Neural progenitor cell (in vitro differentiated cells): ENCODE measurements at regions not wholly inside any gene's neighbourhood (a gene's known extent, or its start where the extent isn't known, plus 50 kb on each side); places are given as distances from the start of the nearest gene placed in this dataset.

Experiments used
- DNase-seq: peaks from one replicate; pipeline ENCODE4 v3.0.0-alpha.2; 2016; ENCODE audit warnings: low spot score
- H2AFZ ChIP-seq: fragments of 200-600 bp; sonication (generic); replicated peaks from 2 replicates; pipeline ENCODE4 v1.6.1; 2016; ENCODE audit warnings: antibody characterized with exemption
- H3F3A ChIP-seq: fragments of 200-600 bp; sonication (generic); 2 replicates; pipeline ENCODE4 v1.6.1; 2016; ENCODE audit warnings: antibody characterized with exemption, low read depth
- H3K27ac ChIP-seq: fragments of 200-600 bp; sonication (generic); 2 replicates; pipeline ENCODE4 v1.5.1; 2016; ENCODE audit warnings: mild to moderate bottlenecking
- H3K27me3 ChIP-seq: fragments of 200-600 bp; sonication (generic); 2 replicates; pipeline ENCODE4 v1.6.1; 2016; ENCODE audit warnings: mild to moderate bottlenecking, moderate library complexity
- H3K36me3 ChIP-seq: fragments of 200-600 bp; sonication (generic); 2 replicates; pipeline ENCODE4 v1.5.1; 2016
- H3K4me1 ChIP-seq: fragments of 200-600 bp; sonication (generic); 2 replicates; pipeline ENCODE4 v1.6.1; 2016; ENCODE audit warnings: mixed run types
- H3K4me2 ChIP-seq: fragments of 200-600 bp; sonication (generic); 2 replicates; pipeline ENCODE4 v1.6.1; 2016
- H3K4me3 ChIP-seq: fragments of 200-600 bp; sonication (generic); 2 replicates; pipeline ENCODE4 v1.5.1; 2016
- H3K79me2 ChIP-seq: fragments of 200-600 bp; sonication (generic); 2 replicates; pipeline ENCODE4 v1.6.1; 2016; ENCODE audit warnings: low read depth
- H3K9ac ChIP-seq: fragments of 200-600 bp; sonication (generic); 2 replicates; pipeline ENCODE4 v1.6.1; 2016
- H3K9me3 ChIP-seq: fragments of 200-600 bp; sonication (generic); 2 replicates; pipeline ENCODE4 v1.5.1; 2016; ENCODE audit warnings: low read depth
- H4K20me1 ChIP-seq: fragments of 200-600 bp; sonication (generic); 2 replicates; pipeline ENCODE4 v1.6.1; 2016; ENCODE audit warnings: low read depth
- H3K27ac Mint-ChIP-seq: 3 replicates; pipeline ENCODE4 v1.8.0; 2021; ENCODE audit warnings: mixed read lengths
- H3K27me3 Mint-ChIP-seq: 2 replicates; pipeline ENCODE4 v1.8.0; 2022; ENCODE audit warnings: low read depth, mild to moderate bottlenecking, inconsistent platforms, moderate library complexity, mixed read lengths; ENCODE audit not compliant: insufficient read depth
- H3K36me3 Mint-ChIP-seq: 3 replicates; pipeline ENCODE4 v1.8.0; 2021; ENCODE audit warnings: mixed read lengths
- H3K4me1 Mint-ChIP-seq: 3 replicates; pipeline ENCODE4 v1.8.0; 2021; ENCODE audit warnings: mixed read lengths
- H3K4me3 Mint-ChIP-seq: 3 replicates; pipeline ENCODE4 v1.8.0; 2021; ENCODE audit warnings: mild to moderate bottlenecking, moderate library complexity, mixed read lengths
- H3K9me3 Mint-ChIP-seq: 3 replicates; pipeline ENCODE4 v1.8.0; 2020; ENCODE audit warnings: mixed read lengths
- EZH2 ChIP-seq: fragments of 200-600 bp; sonication (generic); IDR thresholded peaks from 2 replicates; pipeline ENCODE4 v1.6.1; 2017; ENCODE audit warnings: antibody characterized with exemption, mild to moderate bottlenecking, moderate library complexity
- EZH2phosphoT487 ChIP-seq: fragments of 200-600 bp; sonication (generic); IDR thresholded peaks from 2 replicates; pipeline ENCODE4 v1.6.1; 2017; ENCODE audit warnings: antibody characterized with exemption
- TF ChIP-seq, protein P1 (sequence below): fragments of 200-600 bp; sonication (generic); IDR thresholded peaks from 2 replicates; pipeline ENCODE4 v1.5.1; 2017; ENCODE audit warnings: antibody characterized with exemption, mild to moderate bottlenecking

DNA sequence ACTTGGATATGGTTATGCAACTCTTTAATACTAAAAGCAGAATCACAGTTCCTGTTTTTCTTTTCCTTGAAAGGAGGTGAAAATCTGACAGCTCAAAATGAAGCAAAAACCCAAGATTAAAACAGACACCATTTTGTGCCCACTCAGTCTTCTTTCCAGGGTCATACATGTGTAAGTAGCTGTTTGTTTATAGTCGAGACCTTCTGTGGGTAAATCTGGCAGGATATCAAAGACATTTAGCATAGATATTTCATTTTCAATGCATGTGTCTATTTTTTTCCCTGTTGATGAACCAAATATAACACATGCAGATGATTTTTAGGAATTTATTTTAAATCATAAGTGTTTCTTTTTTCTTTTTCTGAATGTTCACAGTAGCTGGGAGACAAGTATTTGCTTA is 398.8 kb downstream of the FOXG1 start:
- Histone ChIP-seq H3K36me3 (no peaks in the 10 kb centered on the region), H3K27ac (no peak overlapping the region), H2AFZ (peak overlapping the region; percentile 57), H4K20me1 (no peaks in the 10 kb centered on the region), H3K9me3 (peaks cover 9% of the 10 kb centered on the region), H3K4me3 (no peak overlapping the region), H3K79me2 (no peaks in the 10 kb centered on the region), H3K9ac (no peak overlapping the region), H3K27me3 (no peaks in the 10 kb centered on the region), H3K4me1 (no peaks in the 10 kb centered on the region), H3K4me2 (no peak overlapping the region), H3F3A (no peaks in the 10 kb centered on the region)
- H3K4me1 Mint-ChIP-seq = no peaks in the 10 kb centered on the region
- no peaks in the 10 kb centered on the region for H3K36me3 Mint-ChIP-seq
- H3K9me3 Mint-ChIP-seq = no peaks in the 10 kb centered on the region
- no peaks in the 10 kb centered on the region for H3K27me3 Mint-ChIP-seq
- DNase-seq = no peak
- no peak overlapping the region for H3K27ac Mint-ChIP-seq
- TF ChIP-seq EZH2 (no peak), EZH2phosphoT487 (no peak)
- TF ChIP-seq, protein P1, sequence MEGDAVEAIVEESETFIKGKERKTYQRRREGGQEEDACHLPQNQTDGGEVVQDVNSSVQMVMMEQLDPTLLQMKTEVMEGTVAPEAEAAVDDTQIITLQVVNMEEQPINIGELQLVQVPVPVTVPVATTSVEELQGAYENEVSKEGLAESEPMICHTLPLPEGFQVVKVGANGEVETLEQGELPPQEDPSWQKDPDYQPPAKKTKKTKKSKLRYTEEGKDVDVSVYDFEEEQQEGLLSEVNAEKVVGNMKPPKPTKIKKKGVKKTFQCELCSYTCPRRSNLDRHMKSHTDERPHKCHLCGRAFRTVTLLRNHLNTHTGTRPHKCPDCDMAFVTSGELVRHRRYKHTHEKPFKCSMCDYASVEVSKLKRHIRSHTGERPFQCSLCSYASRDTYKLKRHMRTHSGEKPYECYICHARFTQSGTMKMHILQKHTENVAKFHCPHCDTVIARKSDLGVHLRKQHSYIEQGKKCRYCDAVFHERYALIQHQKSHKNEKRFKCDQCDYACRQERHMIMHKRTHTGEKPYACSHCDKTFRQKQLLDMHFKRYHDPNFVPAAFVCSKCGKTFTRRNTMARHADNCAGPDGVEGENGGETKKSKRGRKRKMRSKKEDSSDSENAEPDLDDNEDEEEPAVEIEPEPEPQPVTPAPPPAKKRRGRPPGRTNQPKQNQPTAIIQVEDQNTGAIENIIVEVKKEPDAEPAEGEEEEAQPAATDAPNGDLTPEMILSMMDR = no peak
- H3K4me3 Mint-ChIP-seq = no peak overlapping the region

GRCh38 chr14:29166507-29166906 is 399.9 kb downstream of the FOXG1 start:
- H3K4me3 Mint-ChIP-seq = no peak overlapping the region
- Histone ChIP-seq H3K36me3 (no peaks in the 10 kb centered on the region), H3F3A (no peaks in the 10 kb centered on the region), H2AFZ (no peak overlapping the region), H3K4me3 (no peak overlapping the region), H3K27ac (no peak overlapping the region), H3K9me3 (peaks cover 9% of the 10 kb centered on the region), H3K79me2 (no peaks in the 10 kb centered on the region), H3K4me2 (no peak overlapping the region), H3K4me1 (no peaks in the 10 kb centered on the region), H4K20me1 (no peaks in the 10 kb centered on the region), H3K27me3 (no peaks in the 10 kb centered on the region), H3K9ac (no peak overlapping the region)
- H3K36me3 Mint-ChIP-seq = no peaks in the 10 kb centered on the region
- TF ChIP-seq EZH2 (no peak), EZH2phosphoT487 (no peak)
- TF ChIP-seq, protein P1 = peak; percentile 25
- H3K9me3 Mint-ChIP-seq = peaks cover 1% of the 10 kb centered on the region
- H3K27me3 Mint-ChIP-seq = no peaks in the 10 kb centered on the region
- no peaks in the 10 kb centered on the region for H3K4me1 Mint-ChIP-seq
- H3K27ac Mint-ChIP-seq = no peak overlapping the region
- DNase-seq = no peak

DNA sequence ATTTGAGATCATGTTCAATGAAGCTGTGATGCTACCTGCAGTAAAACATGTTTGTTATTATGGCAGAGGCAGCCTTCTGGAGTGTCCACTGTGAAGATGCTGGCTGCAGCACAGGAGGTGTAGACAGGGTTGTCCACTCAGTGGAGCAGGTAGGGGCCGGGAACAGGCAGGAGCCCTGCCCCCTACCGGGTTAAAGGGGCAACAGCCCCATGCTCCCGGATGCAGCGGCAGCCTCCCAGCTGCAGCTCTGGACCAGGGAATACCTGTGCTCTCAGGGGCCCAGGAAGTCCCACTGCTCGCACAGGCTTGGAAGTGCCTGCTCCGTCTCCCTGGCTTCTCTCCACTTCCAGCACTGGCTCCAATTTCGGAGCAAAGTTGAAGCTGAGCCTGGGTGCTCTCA is 401.6 kb downstream of the FOXG1 start:
- no peak overlapping the region for H3K27ac Mint-ChIP-seq
- no peak for TF ChIP-seq EZH2

GRCh38 chr14:29169408-29169807 is 402.8 kb downstream of the FOXG1 start:
- Mint-ChIP-seq H3K9me3 (peaks cover 3% of the 10 kb centered on the region), H3K27me3 (peaks cover 2% of the 10 kb centered on the region), H3K4me1 (no peaks in the 10 kb centered on the region), H3K4me3 (no peak overlapping the region), H3K27ac (no peak overlapping the region), H3K36me3 (no peaks in the 10 kb centered on the region)
- H3K4me1 ChIP-seq = no peaks in the 10 kb centered on the region
- H2AFZ ChIP-seq = no peak overlapping the region
- no peaks in the 10 kb centered on the region for H4K20me1 ChIP-seq
- DNase-seq = no peak
- no peak overlapping the region for H3K9ac ChIP-seq
- no peaks in the 10 kb centered on the region for H3F3A ChIP-seq
- no peaks in the 10 kb centered on the region for H3K36me3 ChIP-seq
- peaks cover 9% of the 10 kb centered on the region for H3K9me3 ChIP-seq
- no peaks in the 10 kb centered on the region for H3K79me2 ChIP-seq
- no peak overlapping the region for H3K4me2 ChIP-seq
- TF ChIP-seq EZH2phosphoT487 = no peak
- no peak for TF ChIP-seq EZH2
- TF ChIP-seq, protein P1 = no peak
- H3K27ac ChIP-seq = no peak overlapping the region
- H3K4me3 ChIP-seq = no peak overlapping the region
- no peaks in the 10 kb centered on the region for H3K27me3 ChIP-seq

More for the DNA sequence above, 401.6 kb downstream of the FOXG1 start:
- Histone ChIP-seq H3K4me1 (no peaks in the 10 kb centered on the region), H3F3A (no peaks in the 10 kb centered on the region), H3K4me3 (no peak overlapping the region), H3K4me2 (no peak overlapping the region), H2AFZ (no peak overlapping the region), H3K9ac (no peak overlapping the region), H3K79me2 (no peaks in the 10 kb centered on the region), H3K27ac (no peak overlapping the region), H3K9me3 (peaks cover 9% of the 10 kb centered on the region), H3K36me3 (no peaks in the 10 kb centered on the region), H3K27me3 (no peaks in the 10 kb centered on the region), H4K20me1 (no peaks in the 10 kb centered on the region)
- H3K4me3 Mint-ChIP-seq = no peak overlapping the region
- no peaks in the 10 kb centered on the region for H3K4me1 Mint-ChIP-seq
- H3K36me3 Mint-ChIP-seq = no peaks in the 10 kb centered on the region
- peaks cover 3% of the 10 kb centered on the region for H3K9me3 Mint-ChIP-seq
- DNase-seq = no peak
- peaks cover under 1% of the 10 kb centered on the region for H3K27me3 Mint-ChIP-seq
